Uterus (tissue), 3 donors: ENCODE measurements at regions not wholly inside any gene's neighbourhood (a gene's known extent, or its start where the extent isn't known, plus 50 kb on each side); places are given as distances from the start of the nearest gene placed in this dataset.

Source experiments
- DNase-seq, 2 donors: peaks; one replicate each; pipeline ENCODE4 v3.0.0-alpha.2; 2019 to 2020
- H3K27ac ChIP-seq, 2 donors: fragments of 200-600 bp; sonication (generic); 1 replicate in 1 of 2; 2 replicates in 1 of 2; pipeline ENCODE4 v1.5.1; 2016 to 2018
- H3K27me3 ChIP-seq, 2 donors: fragments of 200-600 bp; sonication (generic); one replicate each; pipeline ENCODE4 v1.5.1; 2018 to 2019; ENCODE audit warnings: control low read depth in 1 of 2
- H3K36me3 ChIP-seq, 2 donors: fragments of 200-600 bp; sonication (generic); one replicate each; pipeline ENCODE4 v1.5.1; 2019; ENCODE audit warnings: control low read depth in 1 of 2
- H3K4me1 ChIP-seq, 2 donors: fragments of 200-600 bp; sonication (generic); one replicate each; pipeline ENCODE4 v1.5.1; 2018 to 2019; ENCODE audit warnings: control low read depth in 1 of 2
- H3K4me3 ChIP-seq, 2 donors: fragments of 200-600 bp; sonication (generic); 1 replicate in 1 of 2; 2 replicates in 1 of 2; pipeline ENCODE4 v1.5.1; 2018 to 2019; ENCODE audit warnings: mild to moderate bottlenecking in 1 of 2
- H3K9me3 ChIP-seq, 2 donors: fragments of 200-600 bp; sonication (generic); one replicate each; pipeline ENCODE4 v1.5.1; 2019; ENCODE audit warnings: control low read depth in 1 of 2
- CTCF ChIP-seq, 4 experiments: fragments of 200-600 bp in 2 of 4; fragments of 450-650 bp in 2 of 4; sonication (generic) in 2 of 4; IDR thresholded peaks; one replicate each; pipeline ENCODE4 v1.5.1; 2016 to 2019; ENCODE audit warnings: antibody characterized with exemption in 4 of 4, mild to moderate bottlenecking in 2 of 4, moderate library complexity in 1 of 4
- POLR2A ChIP-seq, 2 donors: fragments of 450-650 bp; IDR thresholded peaks; one replicate each; pipeline ENCODE4 v1.6.1; 2016; ENCODE audit warnings: antibody characterized with exemption in 2 of 2, mild to moderate bottlenecking in 1 of 2, moderate library complexity in 1 of 2
- intact Hi-C: fragments of 100-400 bp; cut with DNase I; formaldehyde crosslinking; loops from one replicate; pipeline ENCODE4 v1.15.1; 2023; ENCODE audit warnings: low total_unique reads
- donor health status: DM: yes; HTN: yes; CAD: no.

DNA sequence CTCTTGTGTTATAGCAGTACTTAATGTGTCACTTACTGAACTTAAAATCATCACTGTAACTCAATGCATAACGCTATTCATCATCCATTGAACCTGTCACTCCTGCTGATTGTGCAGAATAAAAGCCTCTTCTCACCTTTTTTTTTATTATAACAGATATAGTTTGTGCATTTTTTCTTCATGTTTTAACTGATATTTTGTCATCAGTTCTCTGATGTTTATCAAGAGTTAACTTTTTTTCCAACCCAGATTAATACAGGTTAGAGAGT is 100.4 kb downstream of the SLIT2 start:
- Histone ChIP-seq H3K27me3 (no peaks in the 10 kb centered on the region), H3K27ac (no peak overlapping the region), H3K36me3 (no peaks in the 10 kb centered on the region), H3K4me3 (no peak overlapping the region), H3K9me3 (no peaks in the 10 kb centered on the region), H3K4me1 (no peaks in the 10 kb centered on the region)
- no peak for DNase-seq
- no peak for TF ChIP-seq POLR2A (IDR thresholded peaks at IDR 0.05)
- intact Hi-C loops: no loop called here

DNA sequence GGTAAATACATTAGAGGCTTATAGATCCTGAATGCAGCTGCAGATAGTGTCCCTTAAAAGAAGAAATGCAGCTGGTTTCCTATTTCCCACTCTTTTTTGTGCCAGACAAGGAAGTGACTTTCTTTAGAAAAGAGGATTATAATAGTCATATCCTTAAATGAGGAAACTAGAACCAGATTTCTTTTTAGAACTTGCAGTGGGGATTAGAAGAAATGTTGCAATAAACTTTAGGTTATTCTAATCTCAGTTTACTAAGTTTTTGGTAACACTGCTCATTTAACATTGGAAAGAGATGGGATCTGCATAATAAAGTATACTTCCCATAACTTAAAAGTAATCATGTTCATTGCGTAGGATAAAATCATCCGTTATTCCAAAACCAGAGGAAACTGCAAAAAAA is 101.9 kb downstream of the SLIT2 start:
- H3K27ac ChIP-seq: no peak overlapping the region
- H3K36me3 ChIP-seq: no peaks in the 10 kb centered on the region
- no peak overlapping the region for H3K4me3 ChIP-seq
- TF ChIP-seq CTCF (IDR thresholded peaks at IDR 0.05): no peak
- TF ChIP-seq POLR2A (IDR thresholded peaks at IDR 0.05): no peak
- no peaks in the 10 kb centered on the region for H3K27me3 ChIP-seq
- H3K4me1 ChIP-seq: no peaks in the 10 kb centered on the region
- DNase-seq: no peak
- no peaks in the 10 kb centered on the region for H3K9me3 ChIP-seq
- intact Hi-C loops: no loop called here

DNA sequence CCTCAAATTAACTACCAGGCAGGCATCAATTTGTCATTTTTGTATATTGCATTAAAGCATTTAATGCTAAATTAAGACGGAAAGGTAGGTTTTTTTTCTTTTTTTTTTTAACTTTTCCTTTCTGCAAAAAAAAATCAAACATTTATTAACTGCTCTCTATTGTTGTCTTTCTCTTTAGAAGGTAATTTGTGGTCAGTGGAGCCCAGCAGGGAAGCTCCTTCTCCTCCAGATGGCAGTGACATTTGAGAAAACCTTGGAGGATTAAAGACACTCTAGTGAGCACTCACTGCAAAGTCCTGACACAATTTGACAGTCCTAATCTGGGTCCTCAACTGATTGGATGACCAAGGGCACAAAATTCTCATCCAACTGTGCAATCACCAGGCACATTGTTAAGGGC is 102.4 kb downstream of the SLIT2 start:
- Histone ChIP-seq H3K36me3 (no peaks in the 10 kb centered on the region), H3K4me1 (no peaks in the 10 kb centered on the region), H3K4me3 (no peak overlapping the region), H3K9me3 (no peaks in the 10 kb centered on the region), H3K27me3 (no peaks in the 10 kb centered on the region), H3K27ac (no peak overlapping the region)
- intact Hi-C loops: no loop called here
- TF ChIP-seq POLR2A (IDR thresholded peaks at IDR 0.05) (no peak), CTCF (IDR thresholded peaks at IDR 0.05) (no peak)
- no peak for DNase-seq

DNA sequence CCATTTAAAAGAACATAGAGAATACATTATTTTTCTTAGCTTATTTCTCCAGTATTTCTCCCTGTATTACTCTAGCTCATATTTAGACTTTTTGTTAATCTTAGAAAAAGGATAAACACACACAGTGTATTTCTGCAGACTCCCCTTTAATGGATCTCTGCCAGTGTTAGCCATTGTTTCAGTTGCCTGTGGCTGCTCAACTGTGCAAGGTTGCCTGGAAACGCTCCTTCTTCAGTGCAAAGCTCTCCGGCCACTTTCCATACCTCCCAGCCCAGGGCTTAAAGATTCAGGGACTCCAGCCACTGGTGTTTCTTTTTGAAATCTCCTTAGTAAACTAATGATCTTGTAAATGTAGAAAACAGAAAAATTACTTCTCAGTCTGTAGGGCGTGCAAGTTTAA is 104.9 kb downstream of the SLIT2 start:
- Histone ChIP-seq H3K9me3 (no peaks in the 10 kb centered on the region), H3K4me1 (no peaks in the 10 kb centered on the region), H3K36me3 (no peaks in the 10 kb centered on the region), H3K27ac (no peak overlapping the region), H3K4me3 (no peak overlapping the region), H3K27me3 (no peaks in the 10 kb centered on the region)
- TF ChIP-seq CTCF (IDR thresholded peaks at IDR 0.05) (no peak), POLR2A (IDR thresholded peaks at IDR 0.05) (no peak)
- intact Hi-C loops: no loop called here
- no peak for DNase-seq

GRCh38 chr4:20358110-20358509 is 106.4 kb downstream of the SLIT2 start:
- Histone ChIP-seq H3K4me1 (no peaks in the 10 kb centered on the region), H3K36me3 (no peaks in the 10 kb centered on the region), H3K4me3 (no peak overlapping the region), H3K27ac (no peak overlapping the region), H3K27me3 (no peaks in the 10 kb centered on the region), H3K9me3 (no peaks in the 10 kb centered on the region)
- TF ChIP-seq CTCF (IDR thresholded peaks at IDR 0.05): no peak
- TF ChIP-seq POLR2A (IDR thresholded peaks at IDR 0.05): no peak
- no peak for DNase-seq
- intact Hi-C loops: no loop called here

DNA sequence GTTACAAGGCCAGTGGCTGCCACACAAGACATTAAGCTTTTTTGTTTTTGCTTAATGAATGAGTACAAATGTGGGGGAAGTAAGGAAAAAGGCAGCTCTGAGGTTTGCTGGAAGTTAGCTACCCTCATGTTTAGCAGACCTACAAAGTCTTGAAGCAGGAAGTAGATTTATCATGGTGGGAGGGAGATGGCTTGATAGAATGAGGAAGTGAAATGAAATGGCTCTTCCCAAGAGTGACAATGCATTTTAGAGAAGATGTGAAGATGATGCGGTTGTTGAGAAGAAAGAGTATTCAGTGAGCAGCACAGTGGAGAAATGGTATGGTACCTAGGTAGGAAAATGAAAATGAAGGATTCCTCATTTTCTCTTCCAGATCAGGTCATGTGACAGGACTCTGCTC is 108.0 kb downstream of the SLIT2 start:
- Histone ChIP-seq H3K4me1 (no peaks in the 10 kb centered on the region), H3K9me3 (no peaks in the 10 kb centered on the region), H3K27me3 (no peaks in the 10 kb centered on the region), H3K27ac (no peak overlapping the region), H3K4me3 (no peak overlapping the region), H3K36me3 (no peaks in the 10 kb centered on the region)
- no peak for DNase-seq
- intact Hi-C loops: no loop called here
- no peak for TF ChIP-seq CTCF (IDR thresholded peaks at IDR 0.05)
- no peak for TF ChIP-seq POLR2A (IDR thresholded peaks at IDR 0.05)
